ENCODE measurements at regions not wholly inside any gene's neighbourhood (a gene's known extent, or its start where the extent isn't known, plus 50 kb on each side); places are given as distances from the start of the nearest gene placed in this dataset.

DNA sequence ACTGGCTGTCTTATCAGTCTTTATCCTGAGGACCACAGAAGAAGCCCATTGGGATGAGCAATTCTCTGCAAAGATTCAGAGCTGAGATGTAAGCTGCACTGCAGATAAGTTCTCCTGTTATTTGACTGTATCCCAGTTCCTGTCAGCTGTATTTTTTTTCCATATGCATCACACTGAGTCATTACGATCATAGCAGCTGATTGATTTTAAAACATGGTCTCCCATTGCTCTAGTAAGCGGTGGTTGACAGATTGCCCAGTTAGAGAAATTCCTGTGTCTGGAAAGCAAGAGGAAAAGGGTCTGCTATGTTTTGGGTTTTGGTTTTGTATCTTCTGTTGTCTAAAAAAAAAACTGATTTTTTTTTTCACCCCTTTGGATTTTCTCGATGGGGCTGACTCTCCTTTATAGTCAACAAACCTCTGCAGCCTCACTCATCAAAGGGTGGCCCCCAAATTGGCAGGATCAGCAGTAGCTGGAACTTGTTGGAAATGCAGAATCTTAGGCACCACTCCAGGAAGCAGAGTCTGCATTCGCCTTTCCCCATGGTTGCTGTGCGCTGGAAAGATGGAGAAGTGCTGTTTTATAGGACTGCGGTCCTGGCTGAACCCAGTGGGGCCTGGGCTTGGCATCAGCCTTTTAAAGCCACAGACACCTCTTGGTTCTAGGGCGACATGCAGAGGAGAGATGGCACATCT is 220.1 kb upstream of the MPHOSPH6 start:
- Histone ChIP-seq H3K36me3 (ENCODE audit: control insufficient read depth, insufficient read depth, low read length) (no peaks in the 10 kb centered on the region), H4K20me1 (replicated peaks; ENCODE audit: control insufficient read depth, insufficient read depth, low read length) (no peaks in the 10 kb centered on the region), H3K9me3 (replicated peaks; ENCODE audit: control insufficient read depth, insufficient read depth, low read depth, low read length) (no peaks in the 10 kb centered on the region), H3K9me1 (ENCODE audit: control insufficient read depth, insufficient read depth, low read length) (no peaks in the 10 kb centered on the region), H3K27me3 (ENCODE audit: control insufficient read depth in 2 of 2, insufficient read depth in 2 of 2, low read length in 2 of 2) (no peaks in the 10 kb centered on the region), H3K4me3 (no peak overlapping the region), H3K4me2 (ENCODE audit: insufficient read depth, low read length) (no peak overlapping the region), H3K27ac (ENCODE audit: extremely low read depth, low read depth, low read length) (no peak overlapping the region), H3K79me2 (ENCODE audit: control insufficient read depth, insufficient read depth, low read length) (no peaks in the 10 kb centered on the region), H2AFZ (ENCODE audit: low read depth, low read length) (no peak overlapping the region), H3K9ac (ENCODE audit: insufficient read depth in 1 of 2, low read depth in 2 of 2, low read length in 2 of 2) (no peak overlapping the region), H3K4me1 (replicated peaks in 1 of 2; ENCODE audit: control insufficient read depth in 2 of 2, insufficient read depth in 2 of 2, low read length in 2 of 2) (no peaks in the 10 kb centered on the region)
- no TSS peak for BruUV-seq (replicated peaks)
- no peak for DNase-seq (ENCODE audit: extremely low read depth in 1 of 4, low spot score in 3 of 4)
- TF ChIP-seq NFRKB (IDR thresholded peaks at IDR 0.05; ENCODE audit: low read depth) = no peak
- TF ChIP-seq, protein P1, sequence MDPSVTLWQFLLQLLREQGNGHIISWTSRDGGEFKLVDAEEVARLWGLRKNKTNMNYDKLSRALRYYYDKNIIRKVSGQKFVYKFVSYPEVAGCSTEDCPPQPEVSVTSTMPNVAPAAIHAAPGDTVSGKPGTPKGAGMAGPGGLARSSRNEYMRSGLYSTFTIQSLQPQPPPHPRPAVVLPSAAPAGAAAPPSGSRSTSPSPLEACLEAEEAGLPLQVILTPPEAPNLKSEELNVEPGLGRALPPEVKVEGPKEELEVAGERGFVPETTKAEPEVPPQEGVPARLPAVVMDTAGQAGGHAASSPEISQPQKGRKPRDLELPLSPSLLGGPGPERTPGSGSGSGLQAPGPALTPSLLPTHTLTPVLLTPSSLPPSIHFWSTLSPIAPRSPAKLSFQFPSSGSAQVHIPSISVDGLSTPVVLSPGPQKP (CRISPR knock-in tag; IDR thresholded peaks at IDR 0.05) = no peak
- intact Hi-C loops (cut with micrococcal nuclease) (no loop called here), in situ Hi-C loops (cut with MboI) (no loop called here)
- FAIRE-seq = no peak
- ATAC-seq = no peak
- POLR2A ChIA-PET = interaction anchor here (0.7 kb wide), 1 partner anchor 9 kb away, joined by 4 read pairs; no protein-coding TSS in a partner anchor
- CTCF ChIA-PET (ENCODE audit: low intra/inter-chr PET ratio) = interaction anchor here (0.6 kb wide), 1 partner anchor 318 kb away, joined by 4 read pairs; no protein-coding TSS in a partner anchor
- 0% methylated on average over 7 of the region's 7 CpGs for WGBS (ENCODE audit: insufficient coverage, low coverage, missing lambda C conversion rate)

DNA sequence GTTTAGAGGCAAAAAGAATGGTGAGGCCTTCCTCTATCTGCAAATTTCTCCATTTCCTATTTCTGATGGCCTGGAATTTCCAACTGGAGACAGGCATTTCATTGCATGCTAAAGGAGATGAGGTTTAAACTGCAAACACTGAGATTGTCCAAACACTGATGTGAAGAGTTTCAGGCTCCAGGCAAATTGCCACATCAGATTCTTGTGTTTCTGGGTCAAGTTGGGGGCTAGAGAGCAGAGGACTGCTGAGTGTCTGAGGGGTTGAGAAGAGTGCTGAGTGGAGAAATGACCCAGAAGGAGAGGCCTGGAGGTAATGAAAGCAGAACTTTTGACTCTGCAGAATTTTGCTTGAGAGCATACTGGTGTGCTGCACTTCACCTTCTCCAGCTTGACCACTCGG is 216.7 kb upstream of the MPHOSPH6 start:
- no peak for ATAC-seq
- Histone ChIP-seq H3K27ac (ENCODE audit: extremely low read depth, low read depth, low read length) (no peak overlapping the region), H2AFZ (ENCODE audit: low read depth, low read length) (no peak overlapping the region), H3K36me3 (ENCODE audit: control insufficient read depth, insufficient read depth, low read length) (no peaks in the 10 kb centered on the region), H3K9me1 (ENCODE audit: control insufficient read depth, insufficient read depth, low read length) (no peaks in the 10 kb centered on the region), H3K4me1 (replicated peaks in 1 of 2; ENCODE audit: control insufficient read depth in 2 of 2, insufficient read depth in 2 of 2, low read length in 2 of 2) (no peaks in the 10 kb centered on the region), H3K9me3 (replicated peaks; ENCODE audit: control insufficient read depth, insufficient read depth, low read depth, low read length) (no peaks in the 10 kb centered on the region), H3K4me2 (ENCODE audit: insufficient read depth, low read length) (no peak overlapping the region), H3K27me3 (ENCODE audit: control insufficient read depth in 2 of 2, insufficient read depth in 2 of 2, low read length in 2 of 2) (no peaks in the 10 kb centered on the region), H3K9ac (ENCODE audit: insufficient read depth in 1 of 2, low read depth in 2 of 2, low read length in 2 of 2) (no peak overlapping the region), H4K20me1 (replicated peaks; ENCODE audit: control insufficient read depth, insufficient read depth, low read length) (no peaks in the 10 kb centered on the region), H3K79me2 (ENCODE audit: control insufficient read depth, insufficient read depth, low read length) (no peaks in the 10 kb centered on the region), H3K4me3 (no peak overlapping the region)
- BruUV-seq (replicated peaks) = no TSS peak
- no peak for DNase-seq (ENCODE audit: extremely low read depth in 1 of 4, low spot score in 3 of 4)
- FAIRE-seq = no peak
- intact Hi-C loops (cut with micrococcal nuclease) = no loop called here
- POLR2A ChIA-PET = interaction anchor here (0.6 kb wide), 1 partner anchor 48 kb away, joined by 3 read pairs; no protein-coding TSS in a partner anchor
- CTCF ChIA-PET (ENCODE audit: low intra/inter-chr PET ratio) = no interaction called here
- in situ Hi-C loops (cut with MboI) = no loop called here
- WGBS (ENCODE audit: insufficient coverage, low coverage, missing lambda C conversion rate) = 8% methylated on average over 1 of the region's 1 CpG
- TF ChIP-seq ZNF124 (CRISPR knock-in tag; IDR thresholded peaks at IDR 0.05) (no peak), TCF7L2 (IDR thresholded peaks at IDR 0.05; ENCODE audit: low read depth, low read length) (no peak), ZNF584 (CRISPR knock-in tag; IDR thresholded peaks at IDR 0.05; ENCODE audit: low read depth) (no peak), ESRRA (IDR thresholded peaks at IDR 0.05; ENCODE audit: borderline replicate concordance, low read depth) (no peak), HEY1 (CRISPR knock-in tag; IDR thresholded peaks at IDR 0.05; ENCODE audit: borderline replicate concordance) (no peak), HNRNPUL1 (IDR thresholded peaks at IDR 0.05; ENCODE audit: low read length) (no peak), STAT5A (IDR thresholded peaks at IDR 0.05; ENCODE audit: borderline replicate concordance, low read length) (no peak), GTF3C2 (IDR thresholded peaks at IDR 0.05; ENCODE audit: borderline replicate concordance, extremely low read depth, insufficient read length) (no peak)

All from K562 (cell line).